K562 (cell line): ENCODE measurements at regions not wholly inside any gene's neighbourhood (a gene's known extent, or its start where the extent isn't known, plus 50 kb on each side); places are given as distances from the start of the nearest gene placed in this dataset.

ENCODE experiments used
- ATAC-seq: fragments of 200-7000 bp; cut with Tn5 transposase; 3 replicates; pipeline ENCODE4 v1.9.1; 2020; ENCODE audit warnings: moderate library complexity
- BruUV-seq: library from RNA; stranded (reverse); fragments of 400-500 nt; replicated peaks from 2 replicates; lab custom pipeline; 2021; lab: Mats Ljungman, UMichigan
- CTCF ChIA-PET: fragments of 300-600 bp; formaldehyde crosslinking; extraction: SDS; loops from one replicate; lab custom pipeline; 2021; ENCODE audit warnings: low intra/inter-chr PET ratio; lab: Yijun Ruan, JAX
- POLR2A ChIA-PET: fragments of 300-600, 350-650 bp; sonication (Branson Sonifier 250); formaldehyde crosslinking; extraction: SDS; loops from one replicate; lab custom pipeline; 2021; ENCODE audit warnings: antibody characterized with exemption, inconsistent platforms; lab: Yijun Ruan, JAX
- DNase-seq, 4 experiments: peaks; one replicate each; pipeline versions ENCODE4 v3.0.0 to v3.0.0-alpha.2; 2011 to 2018; ENCODE audit warnings: low spot score in 3 of 4, mixed read lengths in 3 of 4; ENCODE audit errors: extremely low read depth in 1 of 4
- FAIRE-seq: peaks from 2 replicates; lab custom pipeline; 2011; peaks lifted over from hg19 to GRCh38; lab: Jason Lieb, UNC
- H2AFZ ChIP-seq: 2 replicates; pipeline ENCODE4 v1.6.0; 2011; ENCODE audit warnings: low read depth, low read length, control low read depth, inconsistent platforms
- H3K27ac ChIP-seq: fragments of 200-600 bp; 3 replicates; pipeline ENCODE4 v1.8.0; 2011; ENCODE audit warnings: low read depth, mild to moderate bottlenecking, control low read depth, inconsistent platforms, low read length, moderate library complexity, mixed read lengths; ENCODE audit errors: extremely low read depth
- H3K27me3 ChIP-seq, 2 experiments: fragments of 300-600 bp in 1 of 2; 2 replicates in 1 of 2; 3 replicates in 1 of 2; pipeline versions ENCODE4 v1.6.0 to v1.8.0; 2011; ENCODE audit warnings: inconsistent platforms in 2 of 2, low read length in 2 of 2, mild to moderate bottlenecking in 1 of 2, mixed read lengths in 1 of 2, moderate library complexity in 1 of 2; ENCODE audit not compliant: control insufficient read depth in 2 of 2, insufficient read depth in 2 of 2
- H3K36me3 ChIP-seq: fragments of 300-600 bp; 3 replicates; pipeline ENCODE4 v1.8.0; 2011; ENCODE audit warnings: mild to moderate bottlenecking, low read length, inconsistent platforms; ENCODE audit not compliant: control insufficient read depth, insufficient read depth
- H3K4me1 ChIP-seq, 2 experiments: fragments of 200-600 bp in 1 of 2; replicated peaks in 1 of 2; 2 replicates in 1 of 2; 3 replicates in 1 of 2; pipeline versions ENCODE4 v1.5.1 to v1.8.0; 2011; ENCODE audit warnings: inconsistent platforms in 2 of 2, low read length in 2 of 2, mild to moderate bottlenecking in 1 of 2, mixed read lengths in 1 of 2, moderate library complexity in 1 of 2; ENCODE audit not compliant: control insufficient read depth in 2 of 2, insufficient read depth in 2 of 2
- H3K4me2 ChIP-seq: 2 replicates; pipeline ENCODE4 v1.6.1; 2011; ENCODE audit warnings: low read length, control low read depth, inconsistent platforms, mixed read lengths; ENCODE audit not compliant: insufficient read depth
- H3K4me3 ChIP-seq: fragments of 200-600 bp; sonication (generic), shearing (Covaris generic); 2 replicates; pipeline ENCODE4 v1.5.1; 2016; ENCODE audit warnings: control low read depth, inconsistent platforms
- H3K79me2 ChIP-seq: fragments of 200-600 bp; 3 replicates; pipeline ENCODE4 v1.8.0; 2011; ENCODE audit warnings: low read length, inconsistent platforms; ENCODE audit not compliant: control insufficient read depth, insufficient read depth
- H3K9ac ChIP-seq, 2 experiments: 2 replicates each; pipeline versions ENCODE4 v1.6.0 to v1.6.1; 2011; ENCODE audit warnings: low read depth in 2 of 2, low read length in 2 of 2, control low read depth in 1 of 2, inconsistent platforms in 1 of 2, mild to moderate bottlenecking in 1 of 2, mixed read lengths in 1 of 2; ENCODE audit not compliant: insufficient read depth in 1 of 2
- H3K9me1 ChIP-seq: one replicate; pipeline ENCODE4 v1.6.0; 2011; ENCODE audit warnings: inconsistent platforms, mild to moderate bottlenecking, low read length, moderate library complexity; ENCODE audit not compliant: control insufficient read depth, insufficient read depth
- H3K9me3 ChIP-seq: replicated peaks from 2 replicates; pipeline ENCODE4 v1.5.1; 2011; ENCODE audit warnings: low read depth, low read length, inconsistent platforms; ENCODE audit not compliant: control insufficient read depth, insufficient read depth
- H4K20me1 ChIP-seq: replicated peaks from 2 replicates; pipeline ENCODE4 v1.6.1; 2011; ENCODE audit warnings: low read length, inconsistent platforms, mixed read lengths; ENCODE audit not compliant: control insufficient read depth, insufficient read depth
- CBFA2T2 ChIP-seq: fragments of 450-650 bp; conservative IDR thresholded peaks from 2 replicates; pipeline ENCODE4 v1.6.1; 2017; ENCODE audit warnings: mild to moderate bottlenecking
- CHD4 ChIP-seq: fragments of 200-600 bp; sonication (generic); IDR thresholded peaks from 3 replicates; pipeline ENCODE4 v1.6.1; 2012; ENCODE audit warnings: low read depth, mild to moderate bottlenecking, mixed read lengths, low read length, inconsistent platforms; ENCODE audit not compliant: insufficient read depth, insufficient replicate concordance, poor library complexity, severe bottlenecking
- FOXA3 ChIP-seq, 2 experiments: fragments of 450-650 bp in 1 of 2; sonication (generic) in 1 of 2; formaldehyde crosslinking; IDR thresholded peaks in 1 of 2; conservative IDR thresholded peaks in 1 of 2; 2 replicates each; pipeline versions ENCODE4 v1.4.0 to v1.8.0; 2020 to 2022; ENCODE audit warnings: mild to moderate bottlenecking in 2 of 2, missing genetic modification reagents in 1 of 2
- HEY1 ChIP-seq: fragments of 250-450 bp; sonication (Bioruptor Pico); IDR thresholded peaks from 2 replicates; pipeline ENCODE4 v1.5.0; 2020; ENCODE audit warnings: mild to moderate bottlenecking, moderate library complexity, borderline replicate concordance
- MECOM ChIP-seq: fragments of 250-450 bp; sonication (Bioruptor Pico); IDR thresholded peaks from 2 replicates; pipeline ENCODE4 v1.8.0; 2022; ENCODE audit warnings: inconsistent platforms
- POLR2AphosphoS5 ChIP-seq: IDR thresholded peaks from 2 replicates; pipeline ENCODE4 v1.6.1; 2011; ENCODE audit warnings: mild to moderate bottlenecking, low read depth, low read length, moderate library complexity; ENCODE audit not compliant: control insufficient read depth, insufficient read depth
- ZNF592 ChIP-seq: fragments of 450-650 bp; IDR thresholded peaks from 2 replicates; pipeline ENCODE4 v1.6.1; 2017; ENCODE audit warnings: antibody characterized with exemption, mild to moderate bottlenecking
- WGBS: fragments of 100-300 bp; shearing (Covaris generic); methylation state at CpG from one replicate; pipeline ENCODE4 v1.1.6; 2016; ENCODE audit warnings: low coverage, mixed read lengths; ENCODE audit not compliant: insufficient coverage; ENCODE audit errors: missing lambda C conversion rate; 5-methylcytosine and 5-hydroxymethylcytosine counted together
- in situ Hi-C: fragments of 300-500 bp; cut with MboI; formaldehyde crosslinking; loops from 4 replicates; pipeline ENCODE4 v1.15.0; 2018; ENCODE audit warnings: inconsistent platforms, mixed read lengths
- intact Hi-C: fragments of 100-400 bp; cut with micrococcal nuclease; formaldehyde crosslinking; loops from 2 replicates; pipeline ENCODE4 v1.14.2; 2022

GRCh38 chr5:26641492-26641891, 396.9 kb downstream of the CDH9 start:
- H3K36me3 ChIP-seq, result no peaks in the 10 kb centered on the region
- no peak for DNase-seq
- no peaks in the 10 kb centered on the region for H4K20me1 ChIP-seq
- ChIA-PET POLR2A (no interaction called here), CTCF (no interaction called here)
- no peak overlapping the region for H3K4me2 ChIP-seq
- ATAC-seq, result no peak
- H3K79me2 ChIP-seq, result no peaks in the 10 kb centered on the region
- WGBS, result 0% methylated on average over 2 of the region's 2 CpGs
- no peak for TF ChIP-seq ZNF592
- TF ChIP-seq FOXA3 (CRISPR knock-in tag; conservative IDR thresholded peaks at IDR 0.05 in 1 of 2, IDR thresholded peaks at IDR 0.05 in 1 of 2), result no peak
- TF ChIP-seq CBFA2T2, result no peak
- TF ChIP-seq POLR2AphosphoS5, result no peak
- TF ChIP-seq HEY1, result no peak
- TF ChIP-seq MECOM, result no peak
- TF ChIP-seq CHD4, result no peak
- in situ Hi-C loops (no loop called here), intact Hi-C loops (no loop called here)
- FAIRE-seq, result no peak
- H3K4me3 ChIP-seq, result no peak overlapping the region
- H2AFZ ChIP-seq, result no peak overlapping the region
- no peaks in the 10 kb centered on the region for H3K27me3 ChIP-seq
- no peaks in the 10 kb centered on the region for H3K4me1 ChIP-seq
- no peak overlapping the region for H3K27ac ChIP-seq
- BruUV-seq, result no TSS peak
- no peaks in the 10 kb centered on the region for H3K9me3 ChIP-seq
- H3K9me1 ChIP-seq, result no peaks in the 10 kb centered on the region
- no peak overlapping the region for H3K9ac ChIP-seq
